Central memory CD8-positive, alpha-beta T cell (primary cell): ENCODE measurements at regions not wholly inside any gene's neighbourhood (a gene's known extent, or its start where the extent isn't known, plus 50 kb on each side); places are given as distances from the start of the nearest gene placed in this dataset.

ENCODE experiments used
- ATAC-seq: fragments of 150-1000 bp; cut with Tn5 transposase; replicated peaks from 2 replicates; pipeline ENCODE4 v1.10.0; 2022; ENCODE audit warnings: mild to moderate bottlenecking, moderate FRiP score, moderate number of reproducible peaks; ENCODE audit not compliant: poor library complexity, severe bottlenecking; ENCODE audit errors: extremely low read depth
- DNase-seq, 2 donors: peaks; one replicate each; pipeline ENCODE4 v3.0.0; 2021; ENCODE audit warnings: low spot score in 2 of 2
- H3K27ac Mint-ChIP-seq: one replicate; pipeline ENCODE4 v1.8.0; 2022; ENCODE audit warnings: low read depth, mild to moderate bottlenecking, moderate library complexity, mixed read lengths
- H3K27me3 Mint-ChIP-seq: one replicate; pipeline ENCODE4 v1.8.0; 2022; ENCODE audit warnings: mixed read lengths
- H3K36me3 Mint-ChIP-seq: one replicate; pipeline ENCODE4 v1.8.0; 2022; ENCODE audit warnings: mild to moderate bottlenecking, moderate library complexity, mixed read lengths; ENCODE audit not compliant: insufficient read depth
- H3K4me1 Mint-ChIP-seq: one replicate; pipeline ENCODE4 v1.8.0; 2022; ENCODE audit warnings: mixed read lengths
- H3K4me3 Mint-ChIP-seq: one replicate; pipeline ENCODE4 v1.8.0; 2022; ENCODE audit warnings: mild to moderate bottlenecking, moderate library complexity, mixed read lengths
- H3K9me3 Mint-ChIP-seq: one replicate; pipeline ENCODE4 v1.8.0; 2022; ENCODE audit warnings: mixed read lengths

- H3K4me3 Mint-ChIP-seq = peak overlapping the region; percentile 68
- no peaks in the 10 kb centered on the region for H3K27me3 Mint-ChIP-seq
- H3K9me3 Mint-ChIP-seq = no peaks in the 10 kb centered on the region
- no peak for DNase-seq
- H3K27ac Mint-ChIP-seq = peak overlapping the region; percentile 50
- ATAC-seq = no peak
- H3K4me1 Mint-ChIP-seq = peaks cover 12% of the 10 kb centered on the region
- H3K36me3 Mint-ChIP-seq = no peaks in the 10 kb centered on the region
Measured at GRCh38 chr14:106493962-106494823, 967.8 kb downstream of the TMEM121 start.

- Mint-ChIP-seq H3K27ac (peak overlapping the region; percentile 18), H3K27me3 (peaks cover 14% of the 10 kb centered on the region), H3K9me3 (no peaks in the 10 kb centered on the region), H3K4me3 (no peak overlapping the region), H3K36me3 (no peaks in the 10 kb centered on the region), H3K4me1 (peaks cover 14% of the 10 kb centered on the region)
- ATAC-seq (no peak), DNase-seq (no peak)
Measured at GRCh38 chr14:106500571-106500970, 974.2 kb downstream of the TMEM121 start.

GRCh38 chr14:106501898-106502297 lies 975.5 kb downstream of the TMEM121 start:
- Mint-ChIP-seq H3K36me3 (no peaks in the 10 kb centered on the region), H3K27me3 (peaks cover 14% of the 10 kb centered on the region), H3K9me3 (no peaks in the 10 kb centered on the region), H3K4me3 (no peak overlapping the region), H3K27ac (no peak overlapping the region), H3K4me1 (peaks cover 24% of the 10 kb centered on the region)
- DNase-seq (no peak), ATAC-seq (no peak)

GRCh38 chr14:106505366-106505765 lies 979.0 kb downstream of the TMEM121 start:
- no peaks in the 10 kb centered on the region for H3K9me3 Mint-ChIP-seq
- no peak for DNase-seq
- H3K27ac Mint-ChIP-seq = no peak overlapping the region
- H3K27me3 Mint-ChIP-seq = peaks cover 14% of the 10 kb centered on the region
- peaks cover 3% of the 10 kb centered on the region for H3K36me3 Mint-ChIP-seq
- peaks cover 57% of the 10 kb centered on the region for H3K4me1 Mint-ChIP-seq
- no peak overlapping the region for H3K4me3 Mint-ChIP-seq
- ATAC-seq = no peak

GRCh38 chr14:106506881-106507305 lies 980.5 kb downstream of the TMEM121 start:
- Mint-ChIP-seq H3K9me3 (no peaks in the 10 kb centered on the region), H3K27me3 (peaks cover 10% of the 10 kb centered on the region), H3K4me1 (peaks cover 72% of the 10 kb centered on the region), H3K4me3 (peak overlapping the region; percentile 64), H3K36me3 (peaks cover 8% of the 10 kb centered on the region), H3K27ac (peak overlapping the region; percentile 63)
- ATAC-seq (peak; percentile 77), DNase-seq (peak; percentile 41 to 72)

GRCh38 chr14:106507354-106507753 lies 981.0 kb downstream of the TMEM121 start:
- peak in 1 of 2 donors; percentile 50 for DNase-seq
- ATAC-seq = peak; percentile 59
- Mint-ChIP-seq H3K36me3 (peaks cover 8% of the 10 kb centered on the region), H3K4me1 (peaks cover 77% of the 10 kb centered on the region), H3K9me3 (no peaks in the 10 kb centered on the region), H3K4me3 (peak overlapping the region; percentile 64), H3K27me3 (peaks cover 5% of the 10 kb centered on the region), H3K27ac (peak overlapping the region; percentile 63)

GRCh38 chr14:106508216-106508615 lies 981.8 kb downstream of the TMEM121 start:
- DNase-seq (no peak), ATAC-seq (no peak)
- no peaks in the 10 kb centered on the region for H3K9me3 Mint-ChIP-seq
- peak overlapping the region; percentile 64 for H3K4me3 Mint-ChIP-seq
- H3K36me3 Mint-ChIP-seq = peaks cover 8% of the 10 kb centered on the region
- H3K4me1 Mint-ChIP-seq = peaks cover 86% of the 10 kb centered on the region
- H3K27ac Mint-ChIP-seq = peak overlapping the region; percentile 75
- H3K27me3 Mint-ChIP-seq = no peaks in the 10 kb centered on the region

GRCh38 chr14:106509176-106509575 lies 982.8 kb downstream of the TMEM121 start:
- ATAC-seq (no peak), DNase-seq (no peak)
- peak overlapping the region; percentile 75 for H3K27ac Mint-ChIP-seq
- peak overlapping the region; percentile 64 for H3K4me3 Mint-ChIP-seq
- no peaks in the 10 kb centered on the region for H3K27me3 Mint-ChIP-seq
- H3K36me3 Mint-ChIP-seq = peaks cover 8% of the 10 kb centered on the region
- H3K9me3 Mint-ChIP-seq = no peaks in the 10 kb centered on the region
- H3K4me1 Mint-ChIP-seq = peaks cover 91% of the 10 kb centered on the region

GRCh38 chr14:106509807-106510206 lies 983.4 kb downstream of the TMEM121 start:
- Mint-ChIP-seq H3K4me1 (peaks cover 85% of the 10 kb centered on the region), H3K9me3 (no peaks in the 10 kb centered on the region), H3K4me3 (no peak overlapping the region), H3K27ac (peak overlapping the region; percentile 75), H3K36me3 (peaks cover 8% of the 10 kb centered on the region), H3K27me3 (no peaks in the 10 kb centered on the region)
- DNase-seq = no peak
- no peak for ATAC-seq

GRCh38 chr14:106511006-106511799 lies 984.8 kb downstream of the TMEM121 start:
- DNase-seq = peak; percentile 34 to 71
- Mint-ChIP-seq H3K4me1 (peaks cover 75% of the 10 kb centered on the region), H3K27me3 (no peaks in the 10 kb centered on the region), H3K36me3 (peaks cover 10% of the 10 kb centered on the region), H3K27ac (peak overlapping the region; percentile 81), H3K4me3 (peak overlapping the region; percentile 44), H3K9me3 (no peaks in the 10 kb centered on the region)
- ATAC-seq = peak; percentile 64

- Mint-ChIP-seq H3K27me3 (no peaks in the 10 kb centered on the region), H3K9me3 (no peaks in the 10 kb centered on the region), H3K4me1 (peaks cover 70% of the 10 kb centered on the region), H3K4me3 (peak overlapping the region; percentile 45), H3K27ac (peak overlapping the region; percentile 81), H3K36me3 (peaks cover 10% of the 10 kb centered on the region)
- DNase-seq (no peak), ATAC-seq (no peak)
Measured at GRCh38 chr14:106511800-106512198, 985.4 kb downstream of the TMEM121 start.

- Mint-ChIP-seq H3K4me1 (peaks cover 69% of the 10 kb centered on the region), H3K36me3 (peaks cover 7% of the 10 kb centered on the region), H3K27me3 (no peaks in the 10 kb centered on the region), H3K27ac (peak overlapping the region; percentile 81), H3K4me3 (peak overlapping the region; percentile 45), H3K9me3 (no peaks in the 10 kb centered on the region)
- DNase-seq = no peak
- ATAC-seq = no peak
Measured at GRCh38 chr14:106513302-106513701, 986.9 kb downstream of the TMEM121 start.
